Heart right ventricle (tissue), 16 donors: ENCODE measurements at regions not wholly inside any gene's neighbourhood (a gene's known extent, or its start where the extent isn't known, plus 50 kb on each side); places are given as distances from the start of the nearest gene placed in this dataset.

ENCODE experiments used
- ATAC-seq, 8 donors: fragments of 200-7000 bp; cut with Tn5 transposase; one replicate each; pipeline ENCODE4 v1.9.1; 2020; ENCODE audit warnings: mild to moderate bottlenecking in 8 of 8, moderate library complexity in 8 of 8, moderate number of reproducible peaks in 1 of 8
- DNase-seq, 2 donors: peaks; one replicate each; pipeline ENCODE4 v3.0.0-alpha.2; 2020
- H3K27ac ChIP-seq, 10 donors: fragments of 200-600 bp; sonication (generic) in 2 of 10; one replicate each; pipeline versions ENCODE4 v1.5.0 to v1.8.0; 2020 to 2022; ENCODE audit warnings: mild to moderate bottlenecking in 3 of 10
- H3K27me3 ChIP-seq, 7 donors: fragments of 200-600 bp; one replicate each; pipeline ENCODE4 v1.8.0; 2021 to 2022; ENCODE audit warnings: mild to moderate bottlenecking in 2 of 7
- H3K36me3 ChIP-seq, 9 donors: fragments of 200-600 bp; sonication (generic) in 1 of 9; one replicate each; pipeline versions ENCODE4 v1.5.0 to v1.8.0; 2020 to 2022; ENCODE audit warnings: mild to moderate bottlenecking in 2 of 9
- H3K4me1 ChIP-seq, 9 donors: fragments of 200-600 bp; sonication (generic) in 1 of 9; one replicate each; pipeline versions ENCODE4 v1.5.0 to v1.8.0; 2020 to 2022; ENCODE audit warnings: mild to moderate bottlenecking in 4 of 9
- H3K4me3 ChIP-seq, 10 donors: fragments of 200-600 bp; sonication (generic) in 2 of 10; one replicate each; pipeline versions ENCODE4 v1.5.0 to v1.8.0; 2020 to 2022; ENCODE audit warnings: mild to moderate bottlenecking in 7 of 10, moderate library complexity in 2 of 10
- H3K9me3 ChIP-seq, 11 donors: fragments of 200-600 bp in 10 of 11; sonication (generic) in 2 of 11; one replicate each; pipeline versions ENCODE4 v1.5.0 to v1.8.0; 2013 to 2022; ENCODE audit warnings: mild to moderate bottlenecking in 2 of 11, control low read depth in 1 of 11, moderate library complexity in 1 of 11
- CTCF ChIP-seq, 9 donors: fragments of 200-600 bp; sonication (generic) in 2 of 9; IDR thresholded peaks; one replicate each; pipeline versions ENCODE4 v1.5.0 to v1.8.0; 2021 to 2022; ENCODE audit warnings: antibody characterized with exemption in 9 of 9, mild to moderate bottlenecking in 5 of 9, moderate library complexity in 1 of 9
- WGBS, 2 donors: extraction: QIAGEN DNeasy Blood & Tissue Kit; methylation state at CpG; one replicate each; pipeline ENCODE4 v1.1.7; 2013; ENCODE audit warnings: inconsistent platforms in 1 of 2; 5-methylcytosine and 5-hydroxymethylcytosine counted together
- intact Hi-C, 10 donors: fragments of 100-400 bp; cut with DNase I; formaldehyde crosslinking; loops; one replicate each; pipeline versions ENCODE4 v1.11.1 to v1.14.2; 2022
- donor health status: Arrhythmogenic right ventricular cardiomyopathy.
- donor health status: ischemic (EF 13 %, LVEDD 7.1; RV severe dilation, severe dysfunction).
- donor health status: healthy with polysubstance abuse.
- donor health status: DM: no; HTN: yes; CAD: no.
- donor health status: DM: no; HTN: no; CAD: no.
- donor health status: ischemic (EF 25% LVEDD 6.9; RV normal size, moderate dysfunction).
- donor health status: ischemic (EF 25% LVEDD 5.7; RV mildly dilated, moderate dysfunction).
- donor health status: healthy.
- donor health status: DM: yes; HTN: yes; CAD: no.
- donor health status: Ischemic cardiomyopathy.
- donor health status: ischemic (EF 35%, LVEDD 5.7; RV mildly dilated, moderate dysfunction).
- donor health status: nonischemic (EF 11% LVEDD 7.7; RV severe dilation, severe dysfunction).
- donor health status: DM: yes; HTN: yes; CAD: no.
- donor health status: PGD.
- donor health status: ischemic (EF 29% LVEDD 5.4; RV normal size, mild dysfunction).
- donor health status: nonischemic (EF 23%, LVEDD 6.1; RV moderate dilation, normal function).

GRCh38 chr21:25118648-25119047, 488.6 kb downstream of the MRPL39 start:
- no peak overlapping the region for H3K4me3 ChIP-seq
- TF ChIP-seq CTCF (IDR thresholded peaks at IDR 0.05) = no peak
- H3K36me3 ChIP-seq = no peaks in the 10 kb centered on the region
- intact Hi-C loops = no loop called here
- WGBS, 2 donors = 91% methylated on average over 13 of the region's 13 CpGs
- H3K27ac ChIP-seq = no peak overlapping the region
- no peaks in the 10 kb centered on the region for H3K9me3 ChIP-seq
- DNase-seq = no peak
- ATAC-seq = no peak
- no peaks in the 10 kb centered on the region for H3K27me3 ChIP-seq
- H3K4me1 ChIP-seq = no peaks in the 10 kb centered on the region

GRCh38 chr21:25115021-25115420, 492.3 kb downstream of the MRPL39 start:
- Histone ChIP-seq H3K4me1 (no peaks in the 10 kb centered on the region), H3K9me3 (no peaks in the 10 kb centered on the region), H3K36me3 (no peaks in the 10 kb centered on the region), H3K27me3 (no peaks in the 10 kb centered on the region), H3K27ac (no peak overlapping the region), H3K4me3 (no peak overlapping the region)
- intact Hi-C loops = no loop called here
- ATAC-seq (no peak), DNase-seq (no peak)
- TF ChIP-seq CTCF (IDR thresholded peaks at IDR 0.05) = no peak
- 63 to 82% methylated on average over 1 of the region's 1 CpG for WGBS, 2 donors

- WGBS, 2 donors = 76 to 81% methylated on average over 3 of the region's 3 CpGs
- peaks cover 0 to 13% (median 0%) of the 10 kb centered on the region in 11 donors for H3K9me3 ChIP-seq
- no peak for ATAC-seq
- TF ChIP-seq CTCF (IDR thresholded peaks at IDR 0.05) = no peak
- no peak overlapping the region for H3K27ac ChIP-seq
- no peaks in the 10 kb centered on the region for H3K4me1 ChIP-seq
- DNase-seq = no peak
- intact Hi-C loops = no loop called here
- H3K4me3 ChIP-seq = no peak overlapping the region
- H3K36me3 ChIP-seq = no peaks in the 10 kb centered on the region
- no peaks in the 10 kb centered on the region for H3K27me3 ChIP-seq
Measured at GRCh38 chr21:25107708-25108107, 499.6 kb downstream of the MRPL39 start.

GRCh38 chr21:25103500-25104207, 503.6 kb downstream of the MRPL39 start:
- Histone ChIP-seq H3K4me1 (no peaks in the 10 kb centered on the region), H3K4me3 (no peak overlapping the region)

More at GRCh38 chr21:25103500-25104207, 503.6 kb downstream of the MRPL39 start:
- ATAC-seq (no peak), DNase-seq (no peak)
- intact Hi-C loops = no loop called here
- H3K36me3 ChIP-seq = no peaks in the 10 kb centered on the region
- H3K27me3 ChIP-seq = no peaks in the 10 kb centered on the region
- no peak overlapping the region for H3K27ac ChIP-seq
- peaks cover 0 to 13% (median 0%) of the 10 kb centered on the region in 11 donors for H3K9me3 ChIP-seq
- TF ChIP-seq CTCF (IDR thresholded peaks at IDR 0.05) = no peak
